ENCODE measurements at regions not wholly inside any gene's neighbourhood (a gene's known extent, or its start where the extent isn't known, plus 50 kb on each side); places are given as distances from the start of the nearest gene placed in this dataset.
"Not testable (repeated sequence)": the region's sequence is repeated elsewhere in the genome, so short reads cannot be mapped to it uniquely, and the experiment has no call there.

DNA sequence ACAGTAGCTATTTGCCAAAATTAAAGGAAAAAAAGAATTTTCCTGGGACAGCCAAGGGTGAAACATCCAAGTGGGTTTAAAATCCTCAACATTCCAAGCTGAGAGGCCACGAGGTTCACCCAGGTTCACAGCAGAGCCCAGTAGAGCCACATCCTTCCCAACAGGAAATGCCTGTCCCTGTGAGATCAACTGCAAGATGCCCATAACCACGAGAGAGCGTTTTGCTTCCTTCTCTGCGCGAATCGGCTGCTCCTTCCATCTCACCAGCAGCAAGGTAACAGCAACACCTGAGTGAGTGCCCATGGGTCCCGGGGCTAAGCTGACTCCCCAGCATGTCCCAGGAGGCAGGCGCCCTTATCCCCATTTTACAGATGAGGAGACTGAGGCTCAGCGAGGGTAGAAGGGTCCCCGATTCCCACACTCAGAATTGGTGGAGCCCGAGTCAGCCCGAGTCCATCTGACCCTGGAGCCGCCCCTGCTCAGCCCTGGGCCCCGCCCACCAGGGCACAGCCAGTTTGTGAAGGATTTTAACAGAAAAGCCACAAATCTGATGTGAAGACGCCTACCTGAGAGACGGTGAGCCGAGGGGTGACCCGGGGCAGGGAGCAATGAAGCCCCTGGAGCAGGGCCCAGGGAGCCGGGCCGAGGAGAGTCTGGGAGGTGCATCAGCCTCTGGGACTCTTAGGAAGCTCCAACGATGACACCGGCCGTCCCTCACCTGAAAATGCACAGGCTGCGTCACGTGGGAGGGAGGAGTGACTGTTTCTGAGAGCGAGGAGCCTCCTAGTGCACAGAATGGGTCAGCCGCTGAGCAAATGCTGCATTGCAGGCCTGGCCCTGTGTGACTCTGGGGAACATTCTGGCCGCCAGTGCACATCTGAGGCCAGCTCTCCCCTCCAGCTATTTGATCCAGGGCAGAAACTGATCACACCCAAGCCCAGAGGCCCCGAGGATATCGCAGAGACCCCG, 236.9 kb upstream of the SFSWAP start:
- no peak overlapping the region for H3K4me3 ChIP-seq (ENCODE audit: control insufficient read depth, low read depth, low read length)
- no peak for DNase-seq (ENCODE audit: low read depth)
- TF ChIP-seq CTCF (IDR thresholded peaks at IDR 0.05; ENCODE audit: control insufficient read depth, insufficient read depth, low read depth, low read length, missing control alignments) = no peak

- DNase-seq (ENCODE audit: low read depth); H3K4me3 ChIP-seq (ENCODE audit: control insufficient read depth, low read depth, low read length): not testable (repeated sequence)
These were observed 235.9 kb upstream of the SFSWAP start for GRCh38 chr12:131475012-131475411.

GRCh38 chr12:131477613-131478012, 233.3 kb upstream of the SFSWAP start:
- no peak for DNase-seq (ENCODE audit: low read depth)
- no peak for TF ChIP-seq CTCF (IDR thresholded peaks at IDR 0.05; ENCODE audit: control insufficient read depth, insufficient read depth, low read depth, low read length, missing control alignments)
- H3K4me3 ChIP-seq (ENCODE audit: control insufficient read depth, low read depth, low read length) = no peak overlapping the region

GRCh38 chr12:131478468-131478867, 232.4 kb upstream of the SFSWAP start:
- TF ChIP-seq CTCF (IDR thresholded peaks at IDR 0.05; ENCODE audit: control insufficient read depth, insufficient read depth, low read depth, low read length, missing control alignments) = no peak
- no peak overlapping the region for H3K4me3 ChIP-seq (ENCODE audit: control insufficient read depth, low read depth, low read length)
- no peak for DNase-seq (ENCODE audit: low read depth)

GRCh38 chr12:131482199-131482598, 228.7 kb upstream of the SFSWAP start:
- no peak for TF ChIP-seq CTCF (IDR thresholded peaks at IDR 0.05; ENCODE audit: control insufficient read depth, insufficient read depth, low read depth, low read length, missing control alignments)
- no peak overlapping the region for H3K4me3 ChIP-seq (ENCODE audit: control insufficient read depth, low read depth, low read length)
- no peak for DNase-seq (ENCODE audit: low read depth)

DNA sequence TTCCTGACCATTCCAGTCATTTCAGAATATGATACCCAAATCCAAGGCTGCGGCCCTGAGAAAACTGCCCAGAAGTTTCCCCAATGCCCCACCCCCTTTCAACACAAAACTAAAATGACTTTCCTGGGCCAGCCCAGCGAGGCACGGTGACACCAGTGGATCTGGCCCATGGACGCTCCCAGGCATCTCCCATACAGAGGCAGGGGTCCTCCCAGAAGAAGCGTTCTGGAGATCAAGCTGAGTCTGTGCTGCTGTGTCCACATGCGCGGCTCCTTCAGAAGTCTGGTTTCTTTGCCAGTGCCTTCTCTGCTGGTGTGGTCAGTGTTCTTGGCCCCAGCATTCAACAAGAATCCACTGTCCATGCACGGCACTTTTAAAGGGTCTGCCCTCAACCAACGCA, 228.2 kb upstream of the SFSWAP start:
- no peak overlapping the region for H3K4me3 ChIP-seq (ENCODE audit: control insufficient read depth, low read depth, low read length)
- no peak for TF ChIP-seq CTCF (IDR thresholded peaks at IDR 0.05; ENCODE audit: control insufficient read depth, insufficient read depth, low read depth, low read length, missing control alignments)
- DNase-seq (ENCODE audit: low read depth) = no peak

DNA sequence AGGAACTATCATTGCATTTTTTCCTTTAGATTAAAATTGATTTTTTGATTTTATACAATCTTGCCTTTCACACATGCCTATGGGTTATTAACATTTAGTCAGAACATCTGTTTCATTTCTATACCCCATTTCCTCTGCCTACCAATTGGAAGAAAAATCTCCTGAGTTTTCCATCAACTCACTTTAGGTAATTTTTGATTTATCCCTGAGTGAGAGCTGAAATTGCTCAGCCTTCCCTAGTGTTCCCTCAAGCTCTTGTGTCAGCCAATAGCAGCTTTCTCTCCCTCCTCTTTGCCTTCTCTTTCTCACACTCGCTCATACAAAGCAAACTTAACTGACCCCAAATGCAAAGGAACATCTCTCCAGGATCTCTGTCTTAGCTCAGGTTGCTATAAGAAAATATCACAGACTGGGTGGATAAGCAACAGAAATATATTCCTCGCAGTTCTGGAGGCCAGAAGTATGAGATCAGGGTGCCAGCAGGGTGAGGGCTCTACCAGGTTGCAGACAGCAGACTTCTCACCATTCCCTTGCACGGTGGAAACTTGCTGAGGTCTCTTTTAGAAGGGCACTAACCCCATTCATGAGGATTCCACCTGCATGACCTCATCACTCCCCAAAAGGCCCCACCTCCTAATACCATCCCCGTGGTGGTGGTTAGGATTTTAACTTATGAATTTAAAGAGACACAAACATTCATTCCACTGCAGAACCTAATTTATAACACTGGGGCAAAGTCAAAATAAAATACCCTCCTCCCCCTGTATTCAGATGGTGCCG, 224.2 kb upstream of the SFSWAP start:
- no peak for TF ChIP-seq CTCF (IDR thresholded peaks at IDR 0.05; ENCODE audit: control insufficient read depth, insufficient read depth, low read depth, low read length, missing control alignments)
- no peak for DNase-seq (ENCODE audit: low read depth)
- H3K4me3 ChIP-seq (ENCODE audit: control insufficient read depth, low read depth, low read length) = no peak overlapping the region
